IMR-90 (cell line): ENCODE measurements at regions not wholly inside any gene's neighbourhood (a gene's known extent, or its start where the extent isn't known, plus 50 kb on each side); places are given as distances from the start of the nearest gene placed in this dataset.

ENCODE experiments used
- ATAC-seq: fragments of 200-7000 bp; cut with Tn5 transposase; 2 replicates; pipeline ENCODE4 v1.9.1; 2020; ENCODE audit warnings: low read depth, mild to moderate bottlenecking, moderate library complexity
- BruUV-seq: library from RNA; stranded (reverse); fragments of 400-500 nt; replicated peaks from 2 replicates; lab custom pipeline; 2021; lab: Mats Ljungman, UMichigan
- CTCF ChIA-PET: fragments of 300-600 bp; formaldehyde crosslinking; extraction: SDS; loops from one replicate; lab custom pipeline; 2021; ENCODE audit warnings: antibody characterized with exemption; lab: Yijun Ruan, JAX
- POLR2A ChIA-PET: fragments of 300-600 bp; sonication (Branson Sonifier 250); formaldehyde crosslinking; loops from one replicate; lab custom pipeline; 2022; ENCODE audit warnings: antibody characterized with exemption; ENCODE audit not compliant: unreplicated experiment; lab: Charles Lee
- DNase-seq: peaks from one replicate; pipeline ENCODE4 v3.0.0; 2013
- H2AFZ ChIP-seq: replicated peaks from 2 replicates; pipeline ENCODE3; 2013; ENCODE audit warnings: low read length, mild to moderate bottlenecking; ENCODE audit not compliant: poor library complexity
- H2AK5ac ChIP-seq: 2 replicates; pipeline ENCODE4 v1.6.1; 2013; ENCODE audit warnings: low read depth, low read length, inconsistent platforms
- H2AK9ac ChIP-seq: replicated peaks from 2 replicates; pipeline ENCODE3; 2013; ENCODE audit warnings: mild to moderate bottlenecking, low read depth, low read length, moderate library complexity; ENCODE audit not compliant: poor library complexity
- H2BK120ac ChIP-seq: 2 replicates; pipeline ENCODE4 v1.6.1; 2013; ENCODE audit warnings: low read depth, low read length, inconsistent platforms
- H2BK15ac ChIP-seq: 3 replicates; pipeline ENCODE4 v1.6.1; 2013; ENCODE audit warnings: low read depth, low read length, inconsistent platforms
- H2BK20ac ChIP-seq: 2 replicates; pipeline ENCODE4 v1.6.1; 2013; ENCODE audit warnings: low read depth, mild to moderate bottlenecking, inconsistent platforms, low read length, moderate library complexity
- H2BK5ac ChIP-seq: 2 replicates; pipeline ENCODE4 v1.6.1; 2013; ENCODE audit warnings: mild to moderate bottlenecking, low read depth, low read length, inconsistent platforms; ENCODE audit not compliant: poor library complexity, severe bottlenecking
- H3K14ac ChIP-seq: replicated peaks from 2 replicates; pipeline ENCODE4 v1.6.1; 2013; ENCODE audit warnings: low read depth, low read length, inconsistent platforms
- H3K18ac ChIP-seq: 2 replicates; pipeline ENCODE4 v1.6.1; 2013; ENCODE audit warnings: low read depth, low read length, control low read depth
- H3K23ac ChIP-seq: 2 replicates; pipeline ENCODE4 v1.6.1; 2013; ENCODE audit warnings: low read depth, low read length, inconsistent platforms
- H3K27ac ChIP-seq: 2 replicates; pipeline ENCODE4 v1.5.1; 2013; ENCODE audit warnings: mild to moderate bottlenecking, control low read depth, low read length; ENCODE audit not compliant: insufficient read depth
- H3K27me3 ChIP-seq: 2 replicates; pipeline ENCODE4 v1.6.1; 2013; ENCODE audit warnings: low read length; ENCODE audit not compliant: control insufficient read depth, insufficient read depth
- H3K36me3 ChIP-seq: 2 replicates; pipeline ENCODE4 v1.6.1; 2013; ENCODE audit warnings: low read length, mixed read lengths; ENCODE audit not compliant: control insufficient read depth, insufficient read depth
- H3K4ac ChIP-seq: 2 replicates; pipeline ENCODE4 v1.6.1; 2013; ENCODE audit warnings: low read depth, low read length, inconsistent platforms
- H3K4me1 ChIP-seq: 2 replicates; pipeline ENCODE4 v1.6.1; 2013; ENCODE audit warnings: low read length, mixed read lengths; ENCODE audit not compliant: control insufficient read depth, insufficient read depth
- H3K4me2 ChIP-seq: 2 replicates; pipeline ENCODE4 v1.6.1; 2013; ENCODE audit warnings: low read depth, mild to moderate bottlenecking, control low read depth, low read length, moderate library complexity
- H3K4me3 ChIP-seq: 2 replicates; pipeline ENCODE4 v1.5.1; 2013; ENCODE audit warnings: low read depth, mild to moderate bottlenecking, control low read depth, low read length, moderate library complexity; ENCODE audit not compliant: insufficient read depth
- H3K56ac ChIP-seq: 2 replicates; pipeline ENCODE4 v1.6.1; 2013; ENCODE audit warnings: low read length, inconsistent platforms; ENCODE audit not compliant: insufficient read depth; ENCODE audit errors: extremely low read depth
- H3K79me1 ChIP-seq, 2 experiments: 2 replicates each; pipeline ENCODE4 v1.6.1; 2013; ENCODE audit warnings: low read length in 2 of 2, inconsistent platforms in 1 of 2, low read depth in 1 of 2
- H3K9ac ChIP-seq: 2 replicates; pipeline ENCODE4 v1.6.1; 2013; ENCODE audit warnings: low read depth, low read length, control low read depth
- H3K9me1 ChIP-seq: 2 replicates; pipeline ENCODE4 v1.6.1; 2013; ENCODE audit warnings: low read length, inconsistent platforms; ENCODE audit not compliant: insufficient read depth
- H3K9me3 ChIP-seq: 2 replicates; pipeline ENCODE4 v1.6.1; 2013; ENCODE audit warnings: low read length; ENCODE audit not compliant: control insufficient read depth, insufficient read depth
- H4K20me1 ChIP-seq: 2 replicates; pipeline ENCODE4 v1.6.1; 2013; ENCODE audit warnings: low read length, inconsistent platforms; ENCODE audit not compliant: insufficient read depth
- H4K5ac ChIP-seq: 2 replicates; pipeline ENCODE4 v1.6.1; 2013; ENCODE audit warnings: mild to moderate bottlenecking, low read depth, low read length, control low read depth
- H4K8ac ChIP-seq, 2 experiments: 2 replicates each; pipeline ENCODE4 v1.6.1; 2013; ENCODE audit warnings: low read depth in 2 of 2, low read length in 2 of 2, control low read depth in 1 of 2, inconsistent platforms in 1 of 2
- H4K91ac ChIP-seq: 2 replicates; pipeline ENCODE4 v1.6.1; 2013; ENCODE audit warnings: low read depth, low read length, inconsistent platforms; ENCODE audit not compliant: insufficient read depth
- RFX5 ChIP-seq: IDR thresholded peaks from 2 replicates; pipeline ENCODE4 v1.8.0; 2012; ENCODE audit warnings: low read depth, mild to moderate bottlenecking, low read length, moderate library complexity
- SMC3 ChIP-seq: fragments of 150-350 bp; IDR thresholded peaks from 2 replicates; pipeline ENCODE4 v1.6.1; 2016; ENCODE audit warnings: low read depth, mild to moderate bottlenecking, antibody characterized with exemption, low read length, moderate library complexity
- dilution Hi-C: fragments of 300-500 bp; cut with HindIII; formaldehyde crosslinking; loops from one replicate; pipeline ENCODE4 v1.14.3; 2018; ENCODE audit warnings: low sequenced_read_pairs; ENCODE audit not compliant: unreplicated experiment
- in situ Hi-C: fragments of 300-500 bp; cut with MboI; formaldehyde crosslinking; loops from 3 replicates; pipeline ENCODE4 v1.14.3; 2019; ENCODE audit warnings: low sequenced_read_pairs, inconsistent platforms, mixed read lengths
- intact Hi-C: fragments of 100-400 bp; cut with micrococcal nuclease; formaldehyde crosslinking; loops from 2 replicates; pipeline ENCODE4 v1.10.0; 2022
- TF ChIP-seq, protein P1 (sequence below): fragments of 150-350 bp; IDR thresholded peaks from 2 replicates; pipeline ENCODE4 v1.6.1; 2016; ENCODE audit warnings: low read depth, mild to moderate bottlenecking, low read length, moderate library complexity, borderline replicate concordance

DNA sequence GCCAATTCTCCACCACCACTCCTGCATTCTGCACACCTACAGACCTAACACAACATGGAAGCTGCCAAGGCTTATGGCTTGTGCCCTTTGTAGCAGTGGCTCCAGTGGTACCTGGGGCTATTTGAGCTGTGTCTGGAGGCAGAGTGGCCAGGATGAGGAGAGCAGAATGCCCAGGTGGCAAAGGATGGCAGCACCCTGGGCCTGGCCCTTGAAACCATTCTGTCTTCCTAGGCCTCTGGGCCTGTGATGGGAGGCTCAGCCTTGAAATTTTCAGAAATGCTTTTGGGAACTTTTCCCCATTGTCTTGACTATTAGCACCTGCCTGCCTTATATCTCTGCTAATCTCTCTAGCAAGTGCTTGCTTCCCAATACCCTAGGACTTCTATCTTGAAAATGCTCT lies 241.7 kb downstream of the TMEM167A start:
- POLR2A ChIA-PET, result no interaction called here
- Histone ChIP-seq H3K56ac (no peak overlapping the region), H3K9ac (no peak overlapping the region), H4K8ac (no peak overlapping the region), H3K4me1 (no peaks in the 10 kb centered on the region), H3K14ac (no peak overlapping the region), H3K4me3 (no peak overlapping the region), H2BK20ac (no peak overlapping the region), H2BK120ac (no peak overlapping the region), H4K91ac (no peak overlapping the region), H4K5ac (no peak overlapping the region), H3K36me3 (no peaks in the 10 kb centered on the region), H3K9me1 (no peaks in the 10 kb centered on the region), H3K27ac (no peak overlapping the region), H3K9me3 (0 out of 2 replicates have a peak, but pooled peaks cover 2% of the 10 kb centered on the region), H3K23ac (no peak overlapping the region), H4K20me1 (no peaks in the 10 kb centered on the region), H3K18ac (no peak overlapping the region), H2BK15ac (no peak overlapping the region), H3K4ac (no peak overlapping the region), H2AK9ac (no peak overlapping the region), H3K79me1 (no peaks in the 10 kb centered on the region), H3K27me3 (no peaks in the 10 kb centered on the region), H2AFZ (no peak overlapping the region), H2BK5ac (no peak overlapping the region), H3K4me2 (no peak overlapping the region), H2AK5ac (no peak overlapping the region)
- BruUV-seq, result no TSS peak
- dilution Hi-C loops (no loop called here), intact Hi-C loops (no loop called here), in situ Hi-C loops (no loop called here)
- CTCF ChIA-PET, result no interaction called here
- TF ChIP-seq RFX5 (no peak), SMC3 (no peak)
- TF ChIP-seq, protein P1, sequence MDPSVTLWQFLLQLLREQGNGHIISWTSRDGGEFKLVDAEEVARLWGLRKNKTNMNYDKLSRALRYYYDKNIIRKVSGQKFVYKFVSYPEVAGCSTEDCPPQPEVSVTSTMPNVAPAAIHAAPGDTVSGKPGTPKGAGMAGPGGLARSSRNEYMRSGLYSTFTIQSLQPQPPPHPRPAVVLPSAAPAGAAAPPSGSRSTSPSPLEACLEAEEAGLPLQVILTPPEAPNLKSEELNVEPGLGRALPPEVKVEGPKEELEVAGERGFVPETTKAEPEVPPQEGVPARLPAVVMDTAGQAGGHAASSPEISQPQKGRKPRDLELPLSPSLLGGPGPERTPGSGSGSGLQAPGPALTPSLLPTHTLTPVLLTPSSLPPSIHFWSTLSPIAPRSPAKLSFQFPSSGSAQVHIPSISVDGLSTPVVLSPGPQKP, result no peak
- no peak for DNase-seq
- ATAC-seq, result no peak
